Spleen (tissue), 11 donors: ENCODE measurements at regions not wholly inside any gene's neighbourhood (a gene's known extent, or its start where the extent isn't known, plus 50 kb on each side); places are given as distances from the start of the nearest gene placed in this dataset.

Experiments
- DNase-seq: peaks from one replicate; pipeline ENCODE4 v3.0.0-alpha.2; 2020
- H3K27ac ChIP-seq, 8 donors: fragments of 200-600 bp; sonication (generic) in 7 of 8; 1 replicate in 4 of 8; 2 replicates in 4 of 8; pipeline versions ENCODE4 v1.5.0 to v1.8.0; 2016 to 2021; ENCODE audit warnings: inconsistent platforms in 4 of 8, mild to moderate bottlenecking in 4 of 8, moderate library complexity in 1 of 8
- H3K27me3 ChIP-seq, 7 donors: fragments of 200-600 bp; sonication (generic) in 6 of 7; replicated peaks in 1 of 7; 1 replicate in 4 of 7; 2 replicates in 3 of 7; pipeline versions ENCODE4 v1.5.0 to v1.8.0; 2016 to 2021; ENCODE audit warnings: inconsistent platforms in 3 of 7, mild to moderate bottlenecking in 1 of 7
- H3K36me3 ChIP-seq, 6 donors: fragments of 200-600 bp; sonication (generic) in 5 of 6; 1 replicate in 4 of 6; 2 replicates in 2 of 6; pipeline versions ENCODE4 v1.5.0 to v1.8.0; 2016 to 2021; ENCODE audit warnings: inconsistent platforms in 2 of 6
- H3K4me1 ChIP-seq, 6 donors: fragments of 200-600 bp; sonication (generic) in 5 of 6; 1 replicate in 3 of 6; 2 replicates in 3 of 6; pipeline versions ENCODE4 v1.5.0 to v1.8.0; 2016 to 2021; ENCODE audit warnings: inconsistent platforms in 3 of 6
- H3K4me3 ChIP-seq, 8 donors: fragments of 200-600 bp; sonication (generic) in 7 of 8; 1 replicate in 4 of 8; 2 replicates in 4 of 8; pipeline versions ENCODE4 v1.5.0 to v1.8.0; 2016 to 2021; ENCODE audit warnings: inconsistent platforms in 4 of 8, mild to moderate bottlenecking in 4 of 8, moderate library complexity in 2 of 8
- H3K9me3 ChIP-seq, 8 donors: fragments of 200-600 bp; sonication (generic) in 7 of 8; 1 replicate in 4 of 8; 2 replicates in 4 of 8; pipeline versions ENCODE4 v1.5.0 to v1.8.0; 2016 to 2021; ENCODE audit warnings: inconsistent platforms in 4 of 8
- POLR2A ChIP-seq, 3 donors: fragments of 450-650 bp; IDR thresholded peaks; one replicate each; pipeline ENCODE4 v1.5.1; 2017; ENCODE audit warnings: antibody characterized with exemption in 3 of 3, mild to moderate bottlenecking in 1 of 3
- POLR2AphosphoS5 ChIP-seq, 3 donors: sonication (generic); formaldehyde crosslinking; IDR thresholded peaks; one replicate each; pipeline ENCODE4 v1.5.1; 2017; ENCODE audit warnings: antibody characterized with exemption in 3 of 3
- WGBS, 5 donors: extraction: QIAGEN DNeasy Blood & Tissue Kit in 3 of 5; methylation state at CpG; one replicate each; pipeline versions ENCODE4 v1.1.5 to v1.1.7; 2013 to 2018; 5-methylcytosine and 5-hydroxymethylcytosine counted together
- intact Hi-C: fragments of 100-400 bp; cut with DNase I; formaldehyde crosslinking; loops from one replicate; pipeline ENCODE4 v1.15.0; 2023; ENCODE audit warnings: low total_unique reads
- TF ChIP-seq, protein P1 (sequence below), 11 experiments: fragments of 200-600 bp in 7 of 11; fragments of 450-650 bp in 4 of 11; sonication (generic) in 4 of 11; IDR thresholded peaks in 8 of 11; conservative IDR thresholded peaks in 3 of 11; 1 replicate in 7 of 11; 2 replicates in 4 of 11; pipeline versions ENCODE4 v1.4.0 to v1.8.0; 2016 to 2021; ENCODE audit warnings: antibody characterized with exemption in 11 of 11, inconsistent platforms in 4 of 11, mild to moderate bottlenecking in 1 of 11
- donor health status: healthy with polysubstance abuse.
- donor health status: DM: no; HTN: no; CAD: no; lungs with moderate emphysema.
- donor health status: DM: no; HTN: no; CAD: no.
- donor health status: Bipolar disorder and iron deficiency.
- donor health status: healthy.
- donor health status: DM: no; HTN: no; CAD: no.
- donor health status: DM: yes; HTN: yes; CAD: no.

DNA sequence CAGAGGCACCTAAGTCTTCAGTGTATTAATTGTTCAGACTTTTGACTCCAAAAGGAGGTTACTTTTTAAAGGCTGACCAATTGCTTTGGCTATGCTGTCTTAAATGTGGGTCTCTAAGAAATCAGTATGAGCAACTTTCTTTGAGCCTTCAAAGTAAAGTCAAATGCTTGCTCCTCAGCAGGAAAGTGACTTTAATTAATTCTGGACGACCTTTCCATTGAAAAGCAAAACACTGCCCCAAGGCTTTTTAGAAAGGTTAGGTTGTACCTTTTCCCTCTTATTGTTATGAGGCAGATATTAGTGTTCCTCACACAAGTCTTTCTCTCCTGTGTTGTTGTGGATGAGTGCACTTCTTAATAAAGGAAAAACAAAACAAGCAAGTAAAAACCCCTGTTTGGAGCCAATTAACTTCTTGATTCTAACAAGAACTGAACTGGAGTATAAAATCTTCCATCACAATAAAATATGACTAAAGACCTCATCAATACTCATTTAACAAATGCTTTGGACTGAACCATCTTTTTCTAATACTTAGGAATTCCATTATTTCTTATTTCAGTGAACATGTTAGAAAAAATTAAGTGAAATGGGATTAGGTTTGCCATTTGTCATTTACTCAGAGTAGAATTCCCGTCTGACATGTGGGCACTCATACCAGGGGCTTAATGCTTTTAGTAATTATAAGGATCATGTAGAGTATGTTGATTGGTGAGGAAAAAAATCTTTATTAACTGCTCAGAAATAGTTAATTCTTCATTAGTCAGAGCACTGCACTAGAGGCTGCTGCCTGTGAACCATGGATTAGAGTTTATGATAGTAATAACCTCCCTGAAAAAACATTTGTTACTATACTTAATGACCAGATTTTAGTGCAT is 159.1 kb upstream of the ZNF608 start:
- intact Hi-C loops = no loop called here
- peak overlapping the region in 1 of 8 donors; percentile 17 for H3K27ac ChIP-seq
- no peaks in the 10 kb centered on the region for H3K36me3 ChIP-seq
- DNase-seq = no peak
- peaks cover 21 to 56% (median 43%) of the 10 kb centered on the region in 6 donors for H3K4me1 ChIP-seq
- 83 to 95% (median 88%) methylated on average over 2 of the region's 2 CpGs for WGBS, 5 donors
- no peak for TF ChIP-seq POLR2AphosphoS5 (IDR thresholded peaks at IDR 0.05)
- no peaks in the 10 kb centered on the region for H3K27me3 ChIP-seq
- H3K4me3 ChIP-seq = no peak overlapping the region
- no peaks in the 10 kb centered on the region for H3K9me3 ChIP-seq

DNA sequence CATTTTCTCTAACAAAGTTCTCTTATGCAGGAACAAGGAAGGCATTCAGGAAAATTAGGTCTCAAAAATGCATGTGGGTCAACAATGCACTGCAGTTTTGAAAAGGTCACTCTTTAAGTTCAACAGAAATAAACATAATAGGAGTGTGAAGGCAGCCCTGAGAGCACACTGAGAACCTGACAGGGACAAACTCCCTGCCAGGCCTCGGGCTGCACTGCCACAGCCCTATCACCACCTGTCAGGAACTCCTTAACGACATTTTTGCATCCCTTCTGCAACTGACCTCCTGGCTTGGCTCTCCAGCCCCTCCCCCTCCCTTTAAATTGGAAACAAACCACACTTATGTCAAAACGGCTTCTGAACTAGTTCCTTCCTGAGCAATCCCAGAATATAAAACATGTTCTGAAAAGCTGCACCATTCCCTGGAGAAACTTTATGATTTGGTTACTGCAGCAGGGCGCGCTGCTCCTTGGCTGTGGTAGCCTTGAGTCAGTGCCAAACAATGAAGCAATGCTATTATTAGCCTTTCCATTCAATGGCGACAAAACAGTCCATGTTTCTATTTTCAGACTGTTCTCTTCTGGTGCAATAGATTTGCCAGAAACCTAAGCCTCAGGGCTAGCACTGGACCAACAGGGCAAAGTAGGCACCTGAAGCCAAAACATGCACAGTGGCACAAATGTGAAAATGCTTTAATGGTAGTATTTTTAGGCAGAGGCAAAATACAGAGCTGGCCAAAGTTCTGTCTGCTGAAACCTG is 160.1 kb upstream of the ZNF608 start:
- Histone ChIP-seq H3K36me3 (no peaks in the 10 kb centered on the region), H3K4me1 (peaks cover 21 to 54% (median 42%) of the 10 kb centered on the region in 6 donors), H3K27ac (peak overlapping the region in 5 of 8 donors; percentile 13 to 27 (median 21)), H3K9me3 (no peaks in the 10 kb centered on the region), H3K27me3 (no peaks in the 10 kb centered on the region), H3K4me3 (no peak overlapping the region)
- intact Hi-C loops = no loop called here
- 6 to 19% (median 12%) methylated on average over 6 of the region's 6 CpGs for WGBS, 5 donors
- no peak for DNase-seq
- TF ChIP-seq POLR2AphosphoS5 (IDR thresholded peaks at IDR 0.05) (peak in 1 of 3 donors; percentile 39), POLR2A (IDR thresholded peaks at IDR 0.05) (no peak)
- TF ChIP-seq, protein P1, sequence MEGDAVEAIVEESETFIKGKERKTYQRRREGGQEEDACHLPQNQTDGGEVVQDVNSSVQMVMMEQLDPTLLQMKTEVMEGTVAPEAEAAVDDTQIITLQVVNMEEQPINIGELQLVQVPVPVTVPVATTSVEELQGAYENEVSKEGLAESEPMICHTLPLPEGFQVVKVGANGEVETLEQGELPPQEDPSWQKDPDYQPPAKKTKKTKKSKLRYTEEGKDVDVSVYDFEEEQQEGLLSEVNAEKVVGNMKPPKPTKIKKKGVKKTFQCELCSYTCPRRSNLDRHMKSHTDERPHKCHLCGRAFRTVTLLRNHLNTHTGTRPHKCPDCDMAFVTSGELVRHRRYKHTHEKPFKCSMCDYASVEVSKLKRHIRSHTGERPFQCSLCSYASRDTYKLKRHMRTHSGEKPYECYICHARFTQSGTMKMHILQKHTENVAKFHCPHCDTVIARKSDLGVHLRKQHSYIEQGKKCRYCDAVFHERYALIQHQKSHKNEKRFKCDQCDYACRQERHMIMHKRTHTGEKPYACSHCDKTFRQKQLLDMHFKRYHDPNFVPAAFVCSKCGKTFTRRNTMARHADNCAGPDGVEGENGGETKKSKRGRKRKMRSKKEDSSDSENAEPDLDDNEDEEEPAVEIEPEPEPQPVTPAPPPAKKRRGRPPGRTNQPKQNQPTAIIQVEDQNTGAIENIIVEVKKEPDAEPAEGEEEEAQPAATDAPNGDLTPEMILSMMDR (IDR thresholded peaks at IDR 0.05 in 8 of 11, conservative IDR thresholded peaks at IDR 0.05 in 3 of 11) = no peak

DNA sequence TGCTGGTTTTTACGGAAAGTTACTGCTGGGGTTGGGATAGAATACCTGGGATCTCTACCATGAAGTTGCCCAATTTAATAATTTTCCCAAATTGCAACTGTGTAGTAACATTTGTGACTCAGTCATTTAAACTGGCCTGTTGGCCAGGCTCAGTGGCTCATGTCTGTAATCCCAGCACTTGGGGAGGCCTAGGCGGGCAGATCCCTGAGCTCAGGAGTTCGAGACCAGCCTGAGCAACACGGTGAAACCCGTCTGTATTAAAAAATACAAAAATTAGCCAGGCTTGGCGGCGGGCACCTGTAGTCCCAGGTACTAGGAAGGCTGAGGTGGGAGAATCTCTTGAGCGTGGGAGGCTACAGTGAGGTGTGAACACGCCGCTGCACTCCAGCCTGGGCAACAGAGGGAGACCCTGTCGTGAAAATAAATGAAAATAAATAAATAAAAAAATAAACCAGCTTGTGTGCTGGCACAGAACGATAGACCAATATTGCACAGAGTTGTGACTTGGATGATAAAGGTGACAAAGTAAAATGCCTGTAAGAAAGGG is 160.7 kb upstream of the ZNF608 start:
- DNase-seq = no peak
- intact Hi-C loops = no loop called here

More for the DNA sequence above, 160.7 kb upstream of the ZNF608 start:
- Histone ChIP-seq H3K36me3 (no peaks in the 10 kb centered on the region), H3K4me1 (peaks cover 21 to 48% (median 39%) of the 10 kb centered on the region in 6 donors), H3K27me3 (no peaks in the 10 kb centered on the region), H3K4me3 (no peak overlapping the region), H3K27ac (peak overlapping the region in 5 of 8 donors; percentile 13 to 27 (median 21)), H3K9me3 (no peaks in the 10 kb centered on the region)
- 84 to 96% (median 93%) methylated on average over 12 of the region's 12 CpGs for WGBS, 5 donors
- TF ChIP-seq, protein P1 (IDR thresholded peaks at IDR 0.05 in 8 of 11, conservative IDR thresholded peaks at IDR 0.05 in 3 of 11) = no peak
- TF ChIP-seq POLR2A (IDR thresholded peaks at IDR 0.05) (no peak), POLR2AphosphoS5 (IDR thresholded peaks at IDR 0.05) (no peak)
